ENCODE measurements at regions not wholly inside any gene's neighbourhood (a gene's known extent, or its start where the extent isn't known, plus 50 kb on each side); places are given as distances from the start of the nearest gene placed in this dataset.

DNA sequence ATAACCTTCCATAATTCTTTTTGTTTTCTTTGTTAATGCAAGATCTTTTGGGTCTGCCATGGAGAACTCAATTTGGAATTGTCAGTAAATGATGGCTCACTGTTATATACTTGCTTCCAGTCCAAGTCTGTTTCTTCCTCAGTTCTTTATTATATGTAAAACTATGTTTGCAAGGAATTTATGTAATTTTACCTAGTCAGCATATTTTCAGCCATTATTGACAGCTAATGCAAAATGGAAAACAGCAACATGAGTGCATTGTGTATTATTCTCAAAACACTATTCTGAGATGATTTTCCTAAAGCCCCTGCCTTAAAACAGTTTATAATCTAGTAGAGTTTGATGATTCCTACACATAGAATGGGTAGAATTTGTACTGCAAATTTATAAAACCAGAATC is 167.5 kb downstream of the TANC2 start:
- H3K27ac Mint-ChIP-seq, result no peak overlapping the region
- no peak for DNase-seq (ENCODE audit: low spot score)

More for the DNA sequence above, 167.5 kb downstream of the TANC2 start:
- H3K4me3 Mint-ChIP-seq, result no peak overlapping the region
- TF ChIP-seq, protein P1, sequence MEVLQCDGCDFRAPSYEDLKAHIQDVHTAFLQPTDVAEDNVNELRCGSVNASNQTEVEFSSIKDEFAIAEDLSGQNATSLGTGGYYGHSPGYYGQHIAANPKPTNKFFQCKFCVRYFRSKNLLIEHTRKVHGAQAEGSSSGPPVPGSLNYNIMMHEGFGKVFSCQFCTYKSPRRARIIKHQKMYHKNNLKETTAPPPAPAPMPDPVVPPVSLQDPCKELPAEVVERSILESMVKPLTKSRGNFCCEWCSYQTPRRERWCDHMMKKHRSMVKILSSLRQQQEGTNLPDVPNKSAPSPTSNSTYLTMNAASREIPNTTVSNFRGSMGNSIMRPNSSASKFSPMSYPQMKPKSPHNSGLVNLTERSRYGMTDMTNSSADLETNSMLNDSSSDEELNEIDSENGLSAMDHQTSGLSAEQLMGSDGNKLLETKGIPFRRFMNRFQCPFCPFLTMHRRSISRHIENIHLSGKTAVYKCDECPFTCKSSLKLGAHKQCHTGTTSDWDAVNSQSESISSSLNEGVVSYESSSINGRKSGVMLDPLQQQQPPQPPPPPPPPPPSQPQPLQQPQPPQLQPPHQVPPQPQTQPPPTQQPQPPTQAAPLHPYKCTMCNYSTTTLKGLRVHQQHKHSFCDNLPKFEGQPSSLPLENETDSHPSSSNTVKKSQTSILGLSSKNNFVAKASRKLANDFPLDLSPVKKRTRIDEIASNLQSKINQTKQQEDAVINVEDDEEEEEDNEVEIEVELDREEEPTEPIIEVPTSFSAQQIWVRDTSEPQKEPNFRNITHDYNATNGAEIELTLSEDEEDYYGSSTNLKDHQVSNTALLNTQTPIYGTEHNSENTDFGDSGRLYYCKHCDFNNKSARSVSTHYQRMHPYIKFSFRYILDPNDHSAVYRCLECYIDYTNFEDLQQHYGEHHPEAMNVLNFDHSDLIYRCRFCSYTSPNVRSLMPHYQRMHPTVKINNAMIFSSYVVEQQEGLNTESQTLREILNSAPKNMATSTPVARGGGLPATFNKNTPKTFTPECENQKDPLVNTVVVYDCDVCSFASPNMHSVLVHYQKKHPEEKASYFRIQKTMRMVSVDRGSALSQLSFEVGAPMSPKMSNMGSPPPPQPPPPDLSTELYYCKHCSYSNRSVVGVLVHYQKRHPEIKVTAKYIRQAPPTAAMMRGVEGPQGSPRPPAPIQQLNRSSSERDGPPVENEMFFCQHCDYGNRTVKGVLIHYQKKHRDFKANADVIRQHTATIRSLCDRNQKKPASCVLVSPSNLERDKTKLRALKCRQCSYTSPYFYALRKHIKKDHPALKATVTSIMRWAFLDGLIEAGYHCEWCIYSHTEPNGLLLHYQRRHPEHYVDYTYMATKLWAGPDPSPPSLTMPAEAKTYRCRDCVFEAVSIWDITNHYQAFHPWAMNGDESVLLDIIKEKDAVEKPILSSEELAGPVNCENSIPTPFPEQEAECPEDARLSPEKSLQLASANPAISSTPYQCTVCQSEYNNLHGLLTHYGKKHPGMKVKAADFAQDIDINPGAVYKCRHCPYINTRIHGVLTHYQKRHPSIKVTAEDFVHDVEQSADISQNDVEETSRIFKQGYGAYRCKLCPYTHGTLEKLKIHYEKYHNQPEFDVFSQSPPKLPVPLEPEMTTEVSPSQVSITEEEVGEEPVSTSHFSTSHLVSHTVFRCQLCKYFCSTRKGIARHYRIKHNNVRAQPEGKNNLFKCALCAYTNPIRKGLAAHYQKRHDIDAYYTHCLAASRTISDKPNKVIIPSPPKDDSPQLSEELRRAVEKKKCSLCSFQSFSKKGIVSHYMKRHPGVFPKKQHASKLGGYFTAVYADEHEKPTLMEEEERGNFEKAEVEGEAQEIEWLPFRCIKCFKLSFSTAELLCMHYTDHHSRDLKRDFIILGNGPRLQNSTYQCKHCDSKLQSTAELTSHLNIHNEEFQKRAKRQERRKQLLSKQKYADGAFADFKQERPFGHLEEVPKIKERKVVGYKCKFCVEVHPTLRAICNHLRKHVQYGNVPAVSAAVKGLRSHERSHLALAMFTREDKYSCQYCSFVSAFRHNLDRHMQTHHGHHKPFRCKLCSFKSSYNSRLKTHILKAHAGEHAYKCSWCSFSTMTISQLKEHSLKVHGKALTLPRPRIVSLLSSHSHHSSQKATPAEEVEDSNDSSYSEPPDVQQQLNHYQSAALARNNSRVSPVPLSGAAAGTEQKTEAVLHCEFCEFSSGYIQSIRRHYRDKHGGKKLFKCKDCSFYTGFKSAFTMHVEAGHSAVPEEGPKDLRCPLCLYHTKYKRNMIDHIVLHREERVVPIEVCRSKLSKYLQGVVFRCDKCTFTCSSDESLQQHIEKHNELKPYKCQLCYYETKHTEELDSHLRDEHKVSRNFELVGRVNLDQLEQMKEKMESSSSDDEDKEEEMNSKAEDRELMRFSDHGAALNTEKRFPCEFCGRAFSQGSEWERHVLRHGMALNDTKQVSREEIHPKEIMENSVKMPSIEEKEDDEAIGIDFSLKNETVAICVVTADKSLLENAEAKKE (CRISPR knock-in tag; IDR thresholded peaks at IDR 0.05), result no peak
- no peak for TF ChIP-seq EZH2phosphoT487 (IDR thresholded peaks at IDR 0.05; ENCODE audit: unreplicated experiment)
- TF ChIP-seq JUNB (IDR thresholded peaks at IDR 0.05; ENCODE audit: unreplicated experiment), result no peak
- TF ChIP-seq CREB1 (CRISPR knock-in tag; IDR thresholded peaks at IDR 0.05; ENCODE audit: low read depth), result no peak
- TF ChIP-seq, protein P2, sequence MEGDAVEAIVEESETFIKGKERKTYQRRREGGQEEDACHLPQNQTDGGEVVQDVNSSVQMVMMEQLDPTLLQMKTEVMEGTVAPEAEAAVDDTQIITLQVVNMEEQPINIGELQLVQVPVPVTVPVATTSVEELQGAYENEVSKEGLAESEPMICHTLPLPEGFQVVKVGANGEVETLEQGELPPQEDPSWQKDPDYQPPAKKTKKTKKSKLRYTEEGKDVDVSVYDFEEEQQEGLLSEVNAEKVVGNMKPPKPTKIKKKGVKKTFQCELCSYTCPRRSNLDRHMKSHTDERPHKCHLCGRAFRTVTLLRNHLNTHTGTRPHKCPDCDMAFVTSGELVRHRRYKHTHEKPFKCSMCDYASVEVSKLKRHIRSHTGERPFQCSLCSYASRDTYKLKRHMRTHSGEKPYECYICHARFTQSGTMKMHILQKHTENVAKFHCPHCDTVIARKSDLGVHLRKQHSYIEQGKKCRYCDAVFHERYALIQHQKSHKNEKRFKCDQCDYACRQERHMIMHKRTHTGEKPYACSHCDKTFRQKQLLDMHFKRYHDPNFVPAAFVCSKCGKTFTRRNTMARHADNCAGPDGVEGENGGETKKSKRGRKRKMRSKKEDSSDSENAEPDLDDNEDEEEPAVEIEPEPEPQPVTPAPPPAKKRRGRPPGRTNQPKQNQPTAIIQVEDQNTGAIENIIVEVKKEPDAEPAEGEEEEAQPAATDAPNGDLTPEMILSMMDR (conservative IDR thresholded peaks at IDR 0.05; ENCODE audit: low read depth in 2 of 2), result no peak
- no peak for TF ChIP-seq NANOG (IDR thresholded peaks at IDR 0.05; ENCODE audit: borderline replicate concordance)
- TF ChIP-seq, protein P3, sequence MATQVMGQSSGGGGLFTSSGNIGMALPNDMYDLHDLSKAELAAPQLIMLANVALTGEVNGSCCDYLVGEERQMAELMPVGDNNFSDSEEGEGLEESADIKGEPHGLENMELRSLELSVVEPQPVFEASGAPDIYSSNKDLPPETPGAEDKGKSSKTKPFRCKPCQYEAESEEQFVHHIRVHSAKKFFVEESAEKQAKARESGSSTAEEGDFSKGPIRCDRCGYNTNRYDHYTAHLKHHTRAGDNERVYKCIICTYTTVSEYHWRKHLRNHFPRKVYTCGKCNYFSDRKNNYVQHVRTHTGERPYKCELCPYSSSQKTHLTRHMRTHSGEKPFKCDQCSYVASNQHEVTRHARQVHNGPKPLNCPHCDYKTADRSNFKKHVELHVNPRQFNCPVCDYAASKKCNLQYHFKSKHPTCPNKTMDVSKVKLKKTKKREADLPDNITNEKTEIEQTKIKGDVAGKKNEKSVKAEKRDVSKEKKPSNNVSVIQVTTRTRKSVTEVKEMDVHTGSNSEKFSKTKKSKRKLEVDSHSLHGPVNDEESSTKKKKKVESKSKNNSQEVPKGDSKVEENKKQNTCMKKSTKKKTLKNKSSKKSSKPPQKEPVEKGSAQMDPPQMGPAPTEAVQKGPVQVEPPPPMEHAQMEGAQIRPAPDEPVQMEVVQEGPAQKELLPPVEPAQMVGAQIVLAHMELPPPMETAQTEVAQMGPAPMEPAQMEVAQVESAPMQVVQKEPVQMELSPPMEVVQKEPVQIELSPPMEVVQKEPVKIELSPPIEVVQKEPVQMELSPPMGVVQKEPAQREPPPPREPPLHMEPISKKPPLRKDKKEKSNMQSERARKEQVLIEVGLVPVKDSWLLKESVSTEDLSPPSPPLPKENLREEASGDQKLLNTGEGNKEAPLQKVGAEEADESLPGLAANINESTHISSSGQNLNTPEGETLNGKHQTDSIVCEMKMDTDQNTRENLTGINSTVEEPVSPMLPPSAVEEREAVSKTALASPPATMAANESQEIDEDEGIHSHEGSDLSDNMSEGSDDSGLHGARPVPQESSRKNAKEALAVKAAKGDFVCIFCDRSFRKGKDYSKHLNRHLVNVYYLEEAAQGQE (IDR thresholded peaks at IDR 0.05; ENCODE audit: unreplicated experiment), result no peak
- TF ChIP-seq, protein P4, sequence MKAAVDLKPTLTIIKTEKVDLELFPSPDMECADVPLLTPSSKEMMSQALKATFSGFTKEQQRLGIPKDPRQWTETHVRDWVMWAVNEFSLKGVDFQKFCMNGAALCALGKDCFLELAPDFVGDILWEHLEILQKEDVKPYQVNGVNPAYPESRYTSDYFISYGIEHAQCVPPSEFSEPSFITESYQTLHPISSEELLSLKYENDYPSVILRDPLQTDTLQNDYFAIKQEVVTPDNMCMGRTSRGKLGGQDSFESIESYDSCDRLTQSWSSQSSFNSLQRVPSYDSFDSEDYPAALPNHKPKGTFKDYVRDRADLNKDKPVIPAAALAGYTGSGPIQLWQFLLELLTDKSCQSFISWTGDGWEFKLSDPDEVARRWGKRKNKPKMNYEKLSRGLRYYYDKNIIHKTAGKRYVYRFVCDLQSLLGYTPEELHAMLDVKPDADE (IDR thresholded peaks at IDR 0.05), result no peak
- no peak for TF ChIP-seq POLR2AphosphoS5 (IDR thresholded peaks at IDR 0.05; ENCODE audit: low read depth)
- no peak for TF ChIP-seq EZH2 (IDR thresholded peaks at IDR 0.05; ENCODE audit: low read depth, unreplicated experiment)
- TF ChIP-seq ZNF114 (CRISPR knock-in tag; IDR thresholded peaks at IDR 0.05), result no peak
- TF ChIP-seq STAT1 (IDR thresholded peaks at IDR 0.05; ENCODE audit: unreplicated experiment), result no peak
- no peak for TF ChIP-seq ZNF331 (CRISPR knock-in tag; IDR thresholded peaks at IDR 0.05; ENCODE audit: low read depth)
- H4K20me1 ChIP-seq (replicated peaks; ENCODE audit: insufficient read depth), result no peaks in the 10 kb centered on the region
- H3K4me1 ChIP-seq (ENCODE audit: insufficient read depth), result peaks cover 30% of the 10 kb centered on the region
- H3K36me3 Mint-ChIP-seq (ENCODE audit: low read depth), result no peaks in the 10 kb centered on the region
- H3K27me3 Mint-ChIP-seq (ENCODE audit: insufficient read depth, low read depth, poor library complexity), result no peaks in the 10 kb centered on the region
- peaks cover 23% of the 10 kb centered on the region for H3K4me1 Mint-ChIP-seq
- H3K79me2 ChIP-seq (replicated peaks; ENCODE audit: insufficient read depth), result no peaks in the 10 kb centered on the region
- no peaks in the 10 kb centered on the region for H3K9me2 ChIP-seq (ENCODE audit: insufficient read depth)
- H3K36me3 ChIP-seq (ENCODE audit: insufficient read depth), result no peaks in the 10 kb centered on the region
- no peak overlapping the region for H2AFZ ChIP-seq
- H3K27me3 ChIP-seq (ENCODE audit: insufficient read depth), result no peaks in the 10 kb centered on the region
- no peak overlapping the region for H3K4me3 ChIP-seq
- no peaks in the 10 kb centered on the region for H3F3A ChIP-seq (replicated peaks; ENCODE audit: low read depth)
- H3K27ac ChIP-seq (ENCODE audit: low read depth), result no peak overlapping the region
- no peak for ATAC-seq
- no peaks in the 10 kb centered on the region for H3K9me3 Mint-ChIP-seq
- no peak overlapping the region for H3K4me2 ChIP-seq
